SK-N-SH (cell line): ENCODE measurements at regions not wholly inside any gene's neighbourhood (a gene's known extent, or its start where the extent isn't known, plus 50 kb on each side); places are given as distances from the start of the nearest gene placed in this dataset.

Experiments used
- CTCF ChIA-PET: fragments of 300-600, 350-600 bp; formaldehyde crosslinking; extraction: SDS; loops from one replicate; lab custom pipeline; 2021; lab: Yijun Ruan, JAX
- POLR2A ChIA-PET: fragments of 350-600 bp; sonication (Branson Sonifier 250); formaldehyde crosslinking; extraction: SDS; loops from one replicate; lab custom pipeline; 2020; ENCODE audit warnings: antibody characterized with exemption, inconsistent platforms; lab: Yijun Ruan, JAX
- DNase-seq: peaks from one replicate; pipeline ENCODE4 v3.0.0; 2012
- H2AFZ ChIP-seq: fragments of 200-600 bp; sonication (generic); 2 replicates; pipeline ENCODE4 v1.8.1; 2016; ENCODE audit warnings: antibody characterized with exemption, mild to moderate bottlenecking, low read depth
- H3F3A ChIP-seq: fragments of 200-600 bp; sonication (generic); replicated peaks from 2 replicates; pipeline ENCODE3; 2016; ENCODE audit warnings: antibody characterized with exemption, mild to moderate bottlenecking; ENCODE audit not compliant: insufficient read depth
- H3K27ac ChIP-seq, 2 experiments: fragments of 200-500 bp in 1 of 2; fragments of 200-600 bp in 1 of 2; sonication (Bioruptor generic) in 1 of 2; sonication (generic), shearing (Covaris generic) in 1 of 2; 2 replicates each; pipeline versions ENCODE4 v1.5.1 to v1.6.1; 2014 to 2016; ENCODE audit warnings: low read depth in 2 of 2, inconsistent platforms in 1 of 2, low read length in 1 of 2, mild to moderate bottlenecking in 1 of 2, mixed read lengths in 1 of 2
- H3K27me3 ChIP-seq: fragments of 200-600 bp; sonication (generic), shearing (Covaris generic); 2 replicates; pipeline ENCODE4 v1.6.1; 2016; ENCODE audit warnings: mixed run types; ENCODE audit not compliant: insufficient read depth
- H3K36me3 ChIP-seq, 2 experiments: fragments of 200-500 bp in 1 of 2; fragments of 200-600 bp in 1 of 2; sonication (Bioruptor generic) in 1 of 2; sonication (generic) in 1 of 2; replicated peaks in 1 of 2; 2 replicates each; pipeline versions ENCODE3 to v1.5.1; 2014 to 2016; ENCODE audit warnings: low read length in 1 of 2, mild to moderate bottlenecking in 1 of 2; ENCODE audit not compliant: insufficient read depth in 2 of 2, control insufficient read depth in 1 of 2
- H3K4me1 ChIP-seq, 2 experiments: fragments of 200-500 bp in 1 of 2; fragments of 200-600 bp in 1 of 2; sonication (Bioruptor generic) in 1 of 2; sonication (generic), shearing (Covaris generic) in 1 of 2; 2 replicates each; pipeline versions ENCODE4 v1.5.1 to v1.6.1; 2014 to 2016; ENCODE audit warnings: low read depth in 1 of 2, low read length in 1 of 2, mixed run types in 1 of 2; ENCODE audit not compliant: insufficient read depth in 2 of 2, control insufficient read depth in 1 of 2
- H3K4me2 ChIP-seq: fragments of 200-600 bp; sonication (generic), shearing (Covaris generic); 2 replicates; pipeline ENCODE4 v1.6.1; 2017; ENCODE audit warnings: mixed run types
- H3K4me3 ChIP-seq, 2 experiments: fragments of 200-500 bp in 1 of 2; fragments of 200-600 bp in 1 of 2; sonication (Bioruptor generic) in 1 of 2; sonication (generic), shearing (Covaris generic) in 1 of 2; 2 replicates each; pipeline versions ENCODE4 v1.5.1 to v1.8.1; 2014 to 2016; ENCODE audit warnings: low read depth in 2 of 2, inconsistent platforms in 1 of 2, low read length in 1 of 2, mild to moderate bottlenecking in 1 of 2, mixed read lengths in 1 of 2, moderate library complexity in 1 of 2
- H3K79me2 ChIP-seq: fragments of 200-600 bp; sonication (generic); 2 replicates; pipeline ENCODE4 v1.8.1; 2017; ENCODE audit warnings: mild to moderate bottlenecking; ENCODE audit not compliant: insufficient read depth
- H3K9ac ChIP-seq: fragments of 200-600 bp; sonication (generic); 2 replicates; pipeline ENCODE4 v1.6.1; 2017; ENCODE audit warnings: mixed run types
- H3K9me2 ChIP-seq: fragments of 200-600 bp; sonication (generic); 2 replicates; pipeline ENCODE4 v1.6.1; 2017; ENCODE audit warnings: mixed run types
- H3K9me3 ChIP-seq: fragments of 200-600 bp; sonication (generic); 2 replicates; pipeline ENCODE4 v1.6.1; 2017; ENCODE audit warnings: mixed run types, mild to moderate bottlenecking, moderate library complexity
- H4K20me1 ChIP-seq: fragments of 200-600 bp; sonication (generic); 2 replicates; pipeline ENCODE4 v1.6.1; 2017; ENCODE audit warnings: mild to moderate bottlenecking, mixed run types; ENCODE audit not compliant: insufficient read depth
- CHD2 ChIP-seq: fragments of 150-350 bp; IDR thresholded peaks from 2 replicates; pipeline ENCODE4 v1.6.1; 2018; ENCODE audit warnings: low read length; ENCODE audit not compliant: partially characterized antibody
- ELF1 ChIP-seq: IDR thresholded peaks from 2 replicates; pipeline ENCODE4 v1.4.0; 2012
- EP300 ChIP-seq, 2 experiments: IDR thresholded peaks; 2 replicates each; pipeline versions ENCODE4 v1.4.0 to v1.6.1; 2012; ENCODE audit warnings: borderline replicate concordance in 1 of 2, low read depth in 1 of 2, low read length in 1 of 2
- EZH2phosphoT487 ChIP-seq: fragments of 200-600 bp; sonication (generic); IDR thresholded peaks from 2 replicates; pipeline ENCODE4 v1.6.1; 2017; ENCODE audit warnings: low read depth, mixed run types, mild to moderate bottlenecking, antibody characterized with exemption, moderate library complexity, borderline replicate concordance
- FOXM1 ChIP-seq: IDR thresholded peaks from 2 replicates; pipeline ENCODE4 v1.4.0; 2012; ENCODE audit warnings: low read depth, mild to moderate bottlenecking
- GABPA ChIP-seq: IDR thresholded peaks from 2 replicates; pipeline ENCODE4 v1.4.0; 2012; ENCODE audit warnings: low read depth, mild to moderate bottlenecking
- JUND ChIP-seq: IDR thresholded peaks from 2 replicates; pipeline ENCODE4 v1.4.0; 2012
- MAX ChIP-seq: IDR thresholded peaks from 2 replicates; pipeline ENCODE4 v1.4.0; 2012; ENCODE audit warnings: low read depth
- MEF2A ChIP-seq: IDR thresholded peaks from 2 replicates; pipeline ENCODE4 v1.4.0; 2012; ENCODE audit warnings: low read depth, borderline replicate concordance
- MXI1 ChIP-seq: IDR thresholded peaks from 2 replicates; pipeline ENCODE4 v1.6.1; 2012; ENCODE audit warnings: mild to moderate bottlenecking, low read depth, low read length, improper control_type of control experiment
- NFIC ChIP-seq: IDR thresholded peaks from 2 replicates; pipeline ENCODE4 v1.4.0; 2012; ENCODE audit warnings: borderline replicate concordance
- NRF1 ChIP-seq: IDR thresholded peaks from 2 replicates; pipeline ENCODE4 v1.6.1; 2012; ENCODE audit warnings: low read depth, mild to moderate bottlenecking, low read length
- PBX3 ChIP-seq: IDR thresholded peaks from 2 replicates; pipeline ENCODE4; 2012
- POLR2AphosphoS5 ChIP-seq: IDR thresholded peaks from 2 replicates; pipeline ENCODE4 v1.6.1; 2012; ENCODE audit warnings: low read depth, low read length
- RAD21 ChIP-seq: IDR thresholded peaks from 2 replicates; pipeline ENCODE4 v1.6.1; 2012; ENCODE audit warnings: mild to moderate bottlenecking, low read length
- RCOR1 ChIP-seq: fragments of 150-350 bp; IDR thresholded peaks from 2 replicates; pipeline ENCODE4 v1.6.1; 2017; ENCODE audit warnings: antibody characterized with exemption, low read length
- RFX5 ChIP-seq: IDR thresholded peaks from 2 replicates; pipeline ENCODE4 v1.6.1; 2012; ENCODE audit warnings: mild to moderate bottlenecking, improper control_type of control experiment, low read length
- RXRA ChIP-seq: IDR thresholded peaks from 2 replicates; pipeline ENCODE4 v1.4.0; 2012; ENCODE audit warnings: low read depth, mild to moderate bottlenecking, borderline replicate concordance
- SIN3A ChIP-seq: IDR thresholded peaks from 2 replicates; pipeline ENCODE4 v1.6.1; 2012; ENCODE audit warnings: low read depth, mild to moderate bottlenecking, low read length, moderate library complexity, borderline replicate concordance
- SMC3 ChIP-seq: IDR thresholded peaks from 2 replicates; pipeline ENCODE4 v1.6.1; 2012; ENCODE audit warnings: low read depth, low read length, improper control_type of control experiment
- TAF1 ChIP-seq: IDR thresholded peaks from 2 replicates; pipeline ENCODE4 v1.6.1; 2012; ENCODE audit warnings: low read depth, mild to moderate bottlenecking, low read length, moderate library complexity, borderline replicate concordance
- TCF12 ChIP-seq: IDR thresholded peaks from 2 replicates; pipeline ENCODE4 v1.4.0; 2012
- TEAD4 ChIP-seq: IDR thresholded peaks from 2 replicates; pipeline ENCODE4 v1.4.0; 2012; ENCODE audit warnings: mild to moderate bottlenecking, borderline replicate concordance; ENCODE audit not compliant: insufficient read depth
- USF1 ChIP-seq: IDR thresholded peaks from 2 replicates; pipeline ENCODE4 v1.4.0; 2012; ENCODE audit warnings: low read depth, borderline replicate concordance
- USF2 ChIP-seq: fragments of 150-350 bp; IDR thresholded peaks from 2 replicates; pipeline ENCODE4 v1.6.1; 2017; ENCODE audit warnings: antibody characterized with exemption, low read length, low read depth, borderline replicate concordance
- YY1 ChIP-seq: IDR thresholded peaks from 2 replicates; pipeline ENCODE4 v1.4.0; 2012; ENCODE audit warnings: low read depth, mild to moderate bottlenecking
- ZBTB33 ChIP-seq: IDR thresholded peaks from 2 replicates; pipeline ENCODE4 v1.4.0; 2012; ENCODE audit warnings: low read depth, borderline replicate concordance
- WGBS: methylation state at CpG from one replicate; pipeline ENCODE4 v1.1.6; 2017; ENCODE audit warnings: low lambda C conversion rate; 5-methylcytosine and 5-hydroxymethylcytosine counted together

DNA sequence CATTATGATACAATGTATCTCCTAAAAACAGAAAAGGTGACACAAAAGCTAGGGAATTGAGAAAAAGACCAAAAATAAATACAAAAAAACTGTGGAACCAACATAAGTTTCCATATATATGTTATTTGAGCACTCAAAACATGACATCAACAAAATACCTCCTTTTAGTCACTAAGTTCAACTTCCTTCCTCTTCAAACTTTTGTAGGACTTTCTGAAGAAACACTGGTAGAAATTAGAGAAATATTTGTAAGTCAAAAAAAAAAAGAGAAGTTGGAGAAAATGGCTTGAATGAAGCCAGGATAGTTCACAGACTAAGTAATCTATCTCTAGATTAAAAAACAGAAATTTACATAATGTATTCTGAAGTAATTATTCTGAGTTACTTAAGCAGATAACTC lies 208.4 kb upstream of the ALCAM start:
- no peak overlapping the region; the same call in 1 of the 2 replicates for H2AFZ ChIP-seq
- CTCF ChIA-PET: no interaction called here

DNA sequence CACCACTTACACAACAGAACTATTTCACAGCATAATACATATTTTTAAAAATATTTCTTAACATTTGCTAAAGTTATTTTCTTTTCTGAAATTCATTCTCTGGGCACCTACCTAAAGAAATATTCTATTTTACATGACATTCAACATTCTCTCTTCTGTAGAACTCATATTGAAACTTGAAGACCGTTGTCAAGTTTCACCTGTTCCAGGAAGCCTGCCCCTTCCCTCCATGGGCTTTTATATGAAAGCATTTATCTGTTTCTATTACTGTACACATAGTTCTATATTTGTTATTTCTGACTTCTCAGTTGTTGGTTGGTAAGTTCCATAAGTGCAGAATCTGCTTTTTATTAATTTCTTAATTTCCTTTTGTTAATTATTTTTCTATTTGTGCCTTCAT lies 204.3 kb upstream of the ALCAM start:
- Histone ChIP-seq H3K27me3 (no peaks in the 10 kb centered on the region), H3K79me2 (no peaks in the 10 kb centered on the region), H2AFZ (no peak overlapping the region), H3K9ac (no peak overlapping the region), H3K9me3 (no peaks in the 10 kb centered on the region), H3K4me3 (no peak overlapping the region), H3K36me3 (no peaks in the 10 kb centered on the region), H3F3A (no peaks in the 10 kb centered on the region), H3K4me2 (no peak overlapping the region), H3K9me2 (no peaks in the 10 kb centered on the region), H3K4me1 (no peaks in the 10 kb centered on the region), H4K20me1 (no peaks in the 10 kb centered on the region), H3K27ac (no peak overlapping the region)
- WGBS: 75% methylated on average over 1 of the region's 1 CpG
- CTCF ChIA-PET: interaction anchor here (0.6 kb wide), 1 partner anchor 32 kb away, joined by 3 read pairs; no protein-coding TSS in a partner anchor
- POLR2A ChIA-PET: no interaction called here
- no peak for DNase-seq
- TF ChIP-seq FOXM1: no peak
- no peak for TF ChIP-seq NFIC
- no peak for TF ChIP-seq POLR2AphosphoS5
- TF ChIP-seq TEAD4: no peak
- TF ChIP-seq TAF1: no peak
- no peak for TF ChIP-seq RCOR1
- TF ChIP-seq RAD21: no peak
- TF ChIP-seq SMC3: no peak
- TF ChIP-seq JUND: no peak
- no peak for TF ChIP-seq MXI1
- no peak for TF ChIP-seq USF2
- TF ChIP-seq GABPA: no peak
- no peak for TF ChIP-seq TCF12
- no peak for TF ChIP-seq PBX3

More for the DNA sequence above, 208.4 kb upstream of the ALCAM start:
- Histone ChIP-seq H3K4me3 (no peak overlapping the region), H3K9ac (no peak overlapping the region), H3K27me3 (no peaks in the 10 kb centered on the region), H4K20me1 (no peaks in the 10 kb centered on the region), H3K27ac (no peak overlapping the region), H3K79me2 (no peaks in the 10 kb centered on the region), H3K9me2 (no peaks in the 10 kb centered on the region), H3K36me3 (no peaks in the 10 kb centered on the region), H3K4me2 (no peak overlapping the region), H3F3A (no peaks in the 10 kb centered on the region), H3K9me3 (no peaks in the 10 kb centered on the region), H3K4me1 (no peaks in the 10 kb centered on the region)
- TF ChIP-seq EP300 (IDR thresholded peaks at IDR 0.05; ENCODE audit: borderline replicate concordance in 1 of 2, low read depth in 1 of 2, low read length in 1 of 2) (no peak), NRF1 (no peak), EZH2phosphoT487 (no peak), MAX (no peak), MEF2A (no peak), CHD2 (no peak), RAD21 (no peak), USF1 (no peak), ELF1 (no peak), GABPA (no peak), TCF12 (no peak), YY1 (no peak), SIN3A (no peak), RFX5 (no peak), RXRA (no peak), ZBTB33 (no peak)
- POLR2A ChIA-PET: no interaction called here
- DNase-seq: no peak
